ENCODE measurements at regions not wholly inside any gene's neighbourhood (a gene's known extent, or its start where the extent isn't known, plus 50 kb on each side); places are given as distances from the start of the nearest gene placed in this dataset.

- no peak for DNase-seq
These were observed 376.6 kb upstream of the XYLT1 start for GRCh38 chr16:17847234-17847795.

- DNase-seq = no peak
These were observed 375.3 kb upstream of the XYLT1 start for GRCh38 chr16:17846030-17846429.

- no peak for DNase-seq
These were observed 374.3 kb upstream of the XYLT1 start for GRCh38 chr16:17845031-17845430.

DNA sequence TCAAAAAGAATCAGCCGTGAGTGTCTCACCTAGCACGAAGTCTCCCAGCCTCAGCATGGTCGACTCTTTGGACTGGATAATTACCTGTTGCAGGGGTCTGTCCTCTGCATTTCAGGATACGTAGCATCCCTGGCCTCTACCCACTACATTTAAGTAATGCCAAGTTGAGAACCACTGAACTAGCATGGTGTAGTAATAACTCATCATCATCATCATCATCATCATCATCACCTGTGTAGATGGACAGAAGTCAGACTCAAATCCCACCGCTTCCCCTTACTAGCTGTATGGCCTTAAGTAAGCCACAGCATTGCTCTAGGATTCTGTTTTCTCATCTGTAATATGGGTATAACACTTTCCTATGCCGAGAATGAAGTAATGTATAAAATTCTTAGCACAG lies 373.1 kb upstream of the XYLT1 start:
- DNase-seq = no peak

GRCh38 chr16:17839907-17840306 lies 369.1 kb upstream of the XYLT1 start:
- no peak for DNase-seq

DNA sequence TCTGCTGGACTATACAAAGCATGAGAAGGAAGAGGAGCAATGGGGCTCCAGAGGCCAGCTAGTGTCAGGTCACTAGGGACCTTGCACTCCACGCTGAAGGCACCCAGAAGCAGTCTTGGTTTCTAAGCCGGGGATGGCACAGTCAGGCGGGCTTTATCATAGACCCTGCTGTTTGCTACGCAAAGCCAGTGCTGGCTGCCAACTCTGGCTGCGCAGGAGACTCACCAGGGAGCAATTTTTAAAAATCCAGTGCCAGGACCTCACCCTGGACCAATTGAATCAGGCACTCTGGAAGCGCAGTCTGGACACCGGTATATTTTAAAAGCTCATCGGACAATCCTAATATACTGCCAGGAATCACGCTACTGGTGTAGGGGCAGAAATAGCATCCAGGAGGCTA lies 368.5 kb upstream of the XYLT1 start:
- no peak for DNase-seq

DNA sequence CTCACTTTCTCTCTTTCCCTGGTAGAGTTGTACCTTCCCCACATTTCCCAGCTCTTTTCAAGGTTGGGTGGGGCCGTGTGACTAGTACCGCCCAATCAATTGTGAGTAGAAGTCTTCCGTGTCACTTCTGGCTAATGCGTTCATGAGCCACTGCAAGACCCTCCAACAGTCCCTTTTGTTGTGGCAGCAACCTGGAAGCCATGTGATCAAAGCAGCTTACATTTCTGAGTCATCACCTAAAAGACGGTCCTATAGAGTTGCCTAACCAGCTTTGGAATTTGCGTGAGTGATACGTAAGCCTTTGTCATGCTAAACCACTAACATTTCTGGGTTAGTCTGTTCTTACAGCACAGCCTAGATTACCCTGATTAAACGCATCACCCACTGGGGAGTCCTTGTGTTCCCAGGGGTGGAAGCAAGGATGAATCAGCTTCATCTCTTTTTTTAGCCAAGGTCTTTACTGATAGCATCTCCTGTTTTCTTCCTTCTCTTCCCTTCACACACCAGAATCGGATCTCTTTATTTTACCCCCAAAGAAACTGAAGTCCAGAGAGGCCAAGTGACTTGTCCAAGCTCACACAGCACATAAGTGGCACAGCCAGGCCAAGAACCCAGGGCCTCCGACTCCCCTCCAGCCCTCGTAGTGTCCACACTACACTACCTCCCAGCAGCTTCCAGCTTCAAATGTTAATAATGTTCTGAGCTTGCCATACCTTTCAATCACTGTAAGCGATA lies 366.3 kb upstream of the XYLT1 start:
- no peak for DNase-seq

DNA sequence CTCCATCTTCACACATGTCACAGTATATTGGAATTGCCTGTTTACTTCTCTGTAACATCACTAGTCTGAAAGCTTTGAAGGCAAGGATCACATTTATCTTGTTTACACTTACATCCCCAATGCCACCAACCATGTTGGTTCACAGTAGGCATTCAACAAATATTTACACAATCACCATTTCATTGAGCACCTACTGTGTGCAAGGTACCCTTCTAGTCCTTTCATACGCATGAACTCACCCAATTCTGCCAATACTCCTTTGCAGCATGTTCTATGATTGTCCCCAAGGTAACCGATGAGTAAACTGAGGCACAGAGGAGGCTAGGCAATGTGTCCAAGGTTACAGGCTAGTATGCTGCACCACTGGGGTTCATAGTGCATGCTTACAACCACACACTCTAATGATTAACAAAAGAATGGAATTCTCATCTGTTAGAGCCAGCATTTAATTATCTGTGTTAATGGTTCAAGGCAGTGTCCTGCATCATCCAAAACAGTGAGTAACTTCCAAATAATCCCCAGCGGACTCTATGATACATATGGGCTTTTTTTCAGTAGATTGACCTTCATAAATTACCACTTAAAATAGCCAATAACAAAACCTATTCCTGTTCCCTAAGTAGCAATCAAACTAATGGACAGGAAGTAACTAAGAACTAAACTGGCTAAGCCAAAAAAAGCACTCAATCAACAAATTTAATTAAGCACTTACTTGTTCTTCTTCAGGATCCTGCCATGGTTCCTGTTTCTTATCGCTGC lies 364.5 kb upstream of the XYLT1 start:
- DNase-seq = no peak

GRCh38 chr16:17832738-17833137 lies 362.0 kb upstream of the XYLT1 start:
- DNase-seq = no peak

- DNase-seq = peak; percentile 1 to 8
These were observed 360.6 kb upstream of the XYLT1 start for GRCh38 chr16:17831330-17831729.

DNA sequence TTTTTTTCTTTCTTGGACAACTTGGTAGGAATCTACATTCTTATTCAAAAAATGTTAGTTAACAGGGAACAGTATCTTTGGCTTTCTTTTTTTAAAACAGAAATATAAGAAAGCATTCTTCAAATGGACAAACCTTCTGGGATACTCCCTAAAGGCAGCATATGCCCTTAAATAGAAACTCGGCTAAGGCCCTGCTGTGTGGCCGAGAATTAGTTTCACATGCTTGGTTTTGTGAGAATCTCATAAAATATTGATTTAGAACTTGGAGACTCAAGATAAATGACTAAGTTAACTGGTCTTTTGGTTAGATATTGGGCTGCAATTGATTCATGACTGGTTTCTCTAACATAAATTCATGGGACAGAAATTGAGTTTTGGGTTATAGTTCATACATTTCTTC lies 359.9 kb upstream of the XYLT1 start:
- no peak for DNase-seq

DNA sequence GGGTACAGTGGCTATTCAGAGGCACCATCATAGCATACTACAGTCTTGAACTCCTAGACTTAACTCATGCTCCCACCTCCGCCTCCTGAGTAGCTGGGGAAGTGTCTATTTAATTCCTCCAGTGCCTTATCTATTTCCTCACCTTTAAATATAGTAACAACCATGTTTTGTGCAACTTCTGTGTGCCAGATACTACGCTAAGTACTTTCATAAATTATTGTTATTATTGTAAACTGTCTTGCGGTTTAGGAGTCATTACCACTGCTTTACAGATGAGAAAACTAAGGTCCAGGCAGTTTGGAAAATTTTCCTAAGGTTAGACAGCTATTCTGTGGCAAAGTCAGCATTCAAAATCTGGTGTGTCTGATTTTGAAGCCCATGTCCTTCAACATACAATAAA lies 359.1 kb upstream of the XYLT1 start:
- no peak for DNase-seq

DNA sequence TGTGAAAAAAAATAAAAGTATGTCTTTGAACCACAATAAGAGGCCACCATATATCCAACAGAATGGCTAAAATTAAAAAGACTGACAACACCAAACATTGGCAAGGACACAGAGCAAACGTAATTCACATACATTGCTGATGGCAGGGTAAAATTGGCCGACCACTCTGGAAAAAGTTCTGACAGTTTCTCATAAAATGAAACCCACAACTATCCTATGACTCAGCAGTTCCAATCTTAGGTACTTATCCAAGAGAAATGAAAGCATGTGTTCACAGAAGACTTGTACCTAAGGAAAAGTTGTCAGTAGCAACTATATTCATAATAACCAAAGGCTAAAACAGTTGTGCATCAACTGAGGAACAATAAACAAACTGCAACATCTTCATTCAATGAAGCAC lies 357.3 kb upstream of the XYLT1 start:
- DNase-seq = no peak

GRCh38 chr16:17827313-17827712 lies 356.6 kb upstream of the XYLT1 start:
- DNase-seq = no peak

GRCh38 chr16:17817943-17818342 lies 347.2 kb upstream of the XYLT1 start:
- no peak for DNase-seq

DNA sequence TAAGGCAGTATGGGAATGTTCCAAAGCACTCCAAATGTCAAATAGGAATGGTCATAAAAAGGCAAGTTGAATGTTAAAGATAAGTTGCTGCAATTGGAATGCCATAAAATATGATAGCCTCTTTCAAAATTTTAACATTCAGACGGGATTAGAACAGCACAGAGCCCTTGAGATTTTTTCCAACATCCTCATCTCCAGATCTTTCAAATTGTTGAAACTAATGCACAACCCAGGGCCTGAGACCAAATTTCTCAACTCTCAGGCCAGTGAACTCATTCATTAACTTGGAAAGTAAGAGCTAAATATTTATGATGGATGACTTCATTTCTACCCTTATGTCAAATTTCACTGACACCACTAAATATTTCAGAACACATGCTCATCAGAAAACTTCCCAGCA lies 346.5 kb upstream of the XYLT1 start:
- no peak for DNase-seq

DNA sequence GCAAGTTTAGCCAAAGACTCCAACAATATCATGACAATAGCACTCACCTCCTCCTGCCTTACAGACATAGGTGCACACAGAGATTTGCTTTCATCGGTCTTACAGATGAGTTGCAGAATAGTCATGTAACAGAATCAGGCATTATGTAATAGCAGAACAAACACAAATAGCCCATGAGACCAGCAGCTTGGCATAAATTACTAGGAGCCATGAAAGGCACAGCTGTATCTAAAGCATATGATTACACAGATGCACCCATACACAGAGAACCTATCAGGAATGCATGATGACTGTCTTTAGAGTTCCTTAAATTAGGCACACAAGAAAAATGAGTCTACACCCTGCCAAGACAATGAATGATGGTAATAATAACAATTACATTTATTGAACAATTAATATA lies 342.0 kb upstream of the XYLT1 start:
- DNase-seq = no peak

DNA sequence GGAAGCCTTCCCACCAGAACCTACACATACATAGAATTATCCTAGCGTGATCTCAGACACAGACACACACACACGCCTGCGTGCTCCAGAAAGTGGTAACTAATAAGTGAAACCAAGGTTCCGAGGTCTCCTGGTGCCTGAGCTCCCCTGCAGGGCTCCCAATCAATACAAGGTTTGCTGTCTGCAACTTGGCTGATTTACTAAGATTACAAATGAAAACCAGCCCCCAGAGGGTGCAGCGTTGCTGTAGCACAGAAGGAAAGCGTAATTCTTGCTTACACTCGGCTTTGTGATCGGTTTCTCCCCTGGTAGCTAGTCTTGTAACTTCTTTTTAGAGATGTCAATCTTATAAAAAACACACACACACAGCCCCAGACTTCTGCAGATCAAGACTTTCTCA lies 334.1 kb upstream of the XYLT1 start:
- no peak for DNase-seq

DNA sequence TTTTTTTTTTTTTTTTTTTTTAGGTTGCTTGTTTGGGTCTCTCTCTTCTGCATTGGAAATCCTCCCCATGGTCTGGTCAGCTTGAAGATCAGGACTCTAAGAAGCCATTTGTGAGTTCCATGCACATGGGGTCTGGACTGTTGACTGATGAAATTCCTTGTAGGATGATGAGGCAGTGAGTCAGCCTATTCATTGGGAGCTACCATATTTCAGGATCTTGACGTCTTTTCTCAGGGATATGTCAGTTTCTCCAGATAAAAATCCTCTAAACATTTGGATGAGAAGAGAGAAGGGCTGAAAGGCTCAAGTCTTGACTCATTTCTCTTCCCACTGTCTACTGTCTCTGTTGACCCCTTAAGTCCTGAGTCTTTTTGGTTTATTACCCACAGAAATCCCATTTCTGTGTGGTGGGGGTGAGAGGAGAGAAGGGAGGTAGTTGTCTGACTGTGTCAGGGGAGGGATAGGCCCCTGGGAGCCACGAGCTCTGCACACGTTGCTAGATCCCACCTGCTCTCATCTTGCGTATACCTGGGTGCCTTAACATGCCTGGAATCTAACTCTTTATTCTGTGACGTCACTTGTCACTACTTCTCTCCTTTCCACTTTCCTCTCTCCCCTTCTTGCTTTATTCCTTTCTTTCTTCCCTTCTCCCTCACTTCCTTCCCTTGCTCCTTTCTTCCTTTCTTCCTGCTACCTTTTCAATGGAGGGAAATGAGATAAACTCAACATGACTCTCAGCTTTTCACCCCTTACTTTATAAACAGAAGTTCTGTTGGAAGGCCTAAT lies 333.1 kb upstream of the XYLT1 start:
- DNase-seq = no peak

GRCh38 chr16:17802571-17802970 lies 331.8 kb upstream of the XYLT1 start:
- DNase-seq = no peak

DNA sequence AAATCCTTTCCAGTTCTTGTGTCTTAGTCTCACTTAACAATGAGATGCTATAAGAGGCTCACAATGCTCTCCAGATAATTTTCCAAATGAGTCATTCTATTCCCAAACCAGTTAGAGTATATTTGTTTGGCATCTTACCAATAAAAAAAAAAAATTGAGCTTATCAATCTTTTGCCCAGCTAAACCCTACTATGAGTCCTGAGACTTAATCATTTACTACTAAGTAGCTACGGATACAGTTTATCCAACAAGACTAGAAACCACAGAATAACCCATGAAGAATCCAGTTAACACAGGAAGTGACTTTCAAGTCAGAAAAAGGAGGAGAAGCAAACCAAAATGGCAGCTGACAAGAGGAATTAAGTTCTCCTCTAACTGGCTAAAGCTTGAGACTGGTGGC lies 330.3 kb upstream of the XYLT1 start:
- no peak for DNase-seq

DNA sequence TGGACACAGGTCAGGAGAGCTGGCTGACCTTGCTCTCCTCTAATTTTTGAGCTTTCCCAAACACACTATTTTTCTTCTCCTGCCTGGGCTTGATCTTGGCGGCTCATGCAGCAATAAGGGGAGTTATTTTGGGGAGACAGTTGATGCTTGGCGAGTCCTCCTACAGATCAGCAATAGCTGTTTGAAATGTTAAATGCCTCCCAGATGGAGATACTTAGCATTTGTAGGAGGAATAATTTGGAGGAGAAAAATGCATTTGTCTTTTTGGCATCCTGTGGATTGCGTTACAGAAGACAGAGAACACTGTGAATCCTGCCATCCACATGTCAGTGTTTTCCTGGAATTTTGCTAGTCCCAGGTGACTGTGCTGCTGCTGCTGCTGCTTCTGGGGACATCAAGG lies 328.0 kb upstream of the XYLT1 start:
- no peak for DNase-seq

DNA sequence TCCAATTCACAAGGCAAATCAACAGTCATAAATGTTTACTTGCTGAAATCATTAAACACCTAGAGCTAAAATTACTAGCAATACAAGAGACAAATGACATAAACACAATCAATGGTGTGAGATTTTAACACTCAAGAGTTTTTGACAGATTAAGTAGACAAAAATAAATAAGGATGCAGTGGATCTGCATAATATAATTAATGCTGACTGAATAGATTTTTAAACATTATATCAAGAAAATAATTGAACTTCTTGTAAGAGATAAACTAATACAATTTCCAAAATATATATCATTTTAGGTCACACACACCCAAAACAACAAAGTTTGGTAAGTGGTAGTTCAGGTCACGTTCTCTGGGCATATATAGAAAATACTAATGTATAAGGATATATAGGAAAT lies 322.6 kb upstream of the XYLT1 start:
- no peak for DNase-seq

DNA sequence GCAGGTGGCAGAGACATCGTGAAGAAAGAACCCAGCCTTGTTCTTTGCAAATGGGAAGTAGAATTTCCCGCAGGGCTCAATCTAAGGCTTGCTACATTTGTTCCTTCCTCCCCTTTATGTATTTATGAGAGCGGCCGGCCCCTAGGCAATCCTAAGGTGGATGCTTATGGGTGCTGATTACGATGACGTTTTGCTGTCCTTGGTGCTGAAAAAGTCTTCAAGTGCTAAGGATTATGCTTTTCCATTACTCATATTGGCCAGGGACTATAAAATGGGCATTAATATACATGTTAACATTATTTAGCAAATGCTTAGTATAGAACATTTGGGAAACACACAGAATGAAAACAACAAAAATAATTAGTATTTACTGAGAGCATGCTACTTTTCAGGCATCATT lies 313.3 kb upstream of the XYLT1 start:
- no peak for DNase-seq

Measured in NCI-H526 (cell line).